ENCODE measurements at regions not wholly inside any gene's neighbourhood (a gene's known extent, or its start where the extent isn't known, plus 50 kb on each side); places are given as distances from the start of the nearest gene placed in this dataset.

DNA sequence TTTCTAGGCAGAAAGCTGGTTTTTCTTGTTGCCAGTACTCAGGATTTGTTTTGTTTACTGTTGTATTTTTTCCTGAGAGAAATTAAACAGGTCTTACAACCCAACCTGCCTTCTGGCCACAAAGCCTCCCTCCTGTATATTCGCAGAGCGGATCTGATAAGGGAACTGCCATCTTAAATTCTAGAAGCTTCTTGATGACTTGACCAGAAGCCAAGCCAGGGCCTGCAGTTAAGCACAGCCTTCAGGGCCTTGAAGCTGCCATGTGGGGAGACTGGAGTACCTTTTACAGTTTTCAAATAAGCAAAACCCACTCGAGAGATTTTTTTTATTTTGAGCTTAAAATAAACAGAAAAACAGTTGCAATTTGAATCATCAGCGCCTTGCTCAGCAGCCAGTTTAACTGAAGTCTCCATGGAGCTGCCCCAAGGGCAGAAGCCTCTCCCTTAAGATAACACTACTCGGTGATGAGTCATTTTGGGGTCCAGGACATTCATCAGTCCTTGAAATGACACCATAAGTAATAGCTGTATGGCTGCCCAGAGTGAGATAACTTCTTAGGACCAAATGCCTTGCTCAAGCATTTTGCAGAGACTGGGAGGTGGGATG lies 51.5 kb upstream of the PHLPP1 start:
- TF ChIP-seq, protein P1, sequence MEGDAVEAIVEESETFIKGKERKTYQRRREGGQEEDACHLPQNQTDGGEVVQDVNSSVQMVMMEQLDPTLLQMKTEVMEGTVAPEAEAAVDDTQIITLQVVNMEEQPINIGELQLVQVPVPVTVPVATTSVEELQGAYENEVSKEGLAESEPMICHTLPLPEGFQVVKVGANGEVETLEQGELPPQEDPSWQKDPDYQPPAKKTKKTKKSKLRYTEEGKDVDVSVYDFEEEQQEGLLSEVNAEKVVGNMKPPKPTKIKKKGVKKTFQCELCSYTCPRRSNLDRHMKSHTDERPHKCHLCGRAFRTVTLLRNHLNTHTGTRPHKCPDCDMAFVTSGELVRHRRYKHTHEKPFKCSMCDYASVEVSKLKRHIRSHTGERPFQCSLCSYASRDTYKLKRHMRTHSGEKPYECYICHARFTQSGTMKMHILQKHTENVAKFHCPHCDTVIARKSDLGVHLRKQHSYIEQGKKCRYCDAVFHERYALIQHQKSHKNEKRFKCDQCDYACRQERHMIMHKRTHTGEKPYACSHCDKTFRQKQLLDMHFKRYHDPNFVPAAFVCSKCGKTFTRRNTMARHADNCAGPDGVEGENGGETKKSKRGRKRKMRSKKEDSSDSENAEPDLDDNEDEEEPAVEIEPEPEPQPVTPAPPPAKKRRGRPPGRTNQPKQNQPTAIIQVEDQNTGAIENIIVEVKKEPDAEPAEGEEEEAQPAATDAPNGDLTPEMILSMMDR (IDR thresholded peaks at IDR 0.05), result no peak
- TF ChIP-seq POLR2A (IDR thresholded peaks at IDR 0.05), result no peak
